ENCODE measurements at regions not wholly inside any gene's neighbourhood (a gene's known extent, or its start where the extent isn't known, plus 50 kb on each side); places are given as distances from the start of the nearest gene placed in this dataset.

GRCh38 chr5:54379590-54379989 is 69.2 kb upstream of the ARL15 start:
- TF ChIP-seq EZH2 (IDR thresholded peaks at IDR 0.05; ENCODE audit: low read length, missing control alignments), result no peak
- no peak for TF ChIP-seq CTCF (conservative IDR thresholded peaks at IDR 0.05 in 1 of 2, IDR thresholded peaks at IDR 0.05 in 1 of 2; ENCODE audit: low read depth in 1 of 2, low read length in 2 of 2)
